C4-2B (cell line): ENCODE measurements at regions not wholly inside any gene's neighbourhood (a gene's known extent, or its start where the extent isn't known, plus 50 kb on each side); places are given as distances from the start of the nearest gene placed in this dataset.

Experiments used
- CTCF ChIP-seq: fragments of 450-650 bp; conservative IDR thresholded peaks from 2 replicates; pipeline ENCODE4 v1.5.1; 2017; ENCODE audit warnings: mild to moderate bottlenecking
- ZFX ChIP-seq: fragments of 450-650 bp; IDR thresholded peaks from 2 replicates; pipeline ENCODE4 v1.6.1; 2017

- no peak for TF ChIP-seq CTCF
- TF ChIP-seq ZFX, result no peak
These were observed 117.8 kb upstream of the ACP3 start for GRCh38 chr3:132199451-132199850.
